ENCODE measurements at regions not wholly inside any gene's neighbourhood (a gene's known extent, or its start where the extent isn't known, plus 50 kb on each side); places are given as distances from the start of the nearest gene placed in this dataset.

DNA sequence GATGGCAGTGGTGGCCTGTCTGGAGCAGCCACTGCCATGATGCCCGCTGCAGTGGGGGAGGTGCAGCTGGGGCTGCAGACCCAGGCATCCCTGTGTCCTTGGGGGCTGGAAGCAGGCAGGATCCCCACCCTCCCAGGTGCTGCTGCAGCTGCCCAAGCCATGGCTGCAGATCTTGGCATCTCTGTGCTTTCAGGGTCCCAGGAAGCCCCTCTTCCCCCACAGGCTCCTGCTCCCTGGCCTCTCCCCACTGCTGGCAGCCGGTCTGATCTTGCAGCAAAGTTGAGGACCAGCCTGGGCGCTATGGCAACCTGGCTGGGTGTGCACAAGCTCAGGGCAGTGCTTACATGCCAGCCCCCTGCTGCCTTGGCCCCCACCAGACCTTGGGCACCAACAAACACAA is 78.5 kb downstream of the SAMD9 start:
- TF ChIP-seq, protein P1, sequence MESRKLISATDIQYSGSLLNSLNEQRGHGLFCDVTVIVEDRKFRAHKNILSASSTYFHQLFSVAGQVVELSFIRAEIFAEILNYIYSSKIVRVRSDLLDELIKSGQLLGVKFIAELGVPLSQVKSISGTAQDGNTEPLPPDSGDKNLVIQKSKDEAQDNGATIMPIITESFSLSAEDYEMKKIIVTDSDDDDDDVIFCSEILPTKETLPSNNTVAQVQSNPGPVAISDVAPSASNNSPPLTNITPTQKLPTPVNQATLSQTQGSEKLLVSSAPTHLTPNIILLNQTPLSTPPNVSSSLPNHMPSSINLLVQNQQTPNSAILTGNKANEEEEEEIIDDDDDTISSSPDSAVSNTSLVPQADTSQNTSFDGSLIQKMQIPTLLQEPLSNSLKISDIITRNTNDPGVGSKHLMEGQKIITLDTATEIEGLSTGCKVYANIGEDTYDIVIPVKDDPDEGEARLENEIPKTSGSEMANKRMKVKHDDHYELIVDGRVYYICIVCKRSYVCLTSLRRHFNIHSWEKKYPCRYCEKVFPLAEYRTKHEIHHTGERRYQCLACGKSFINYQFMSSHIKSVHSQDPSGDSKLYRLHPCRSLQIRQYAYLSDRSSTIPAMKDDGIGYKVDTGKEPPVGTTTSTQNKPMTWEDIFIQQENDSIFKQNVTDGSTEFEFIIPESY (IDR thresholded peaks at IDR 0.05; ENCODE audit: borderline replicate concordance, low read depth): no peak
- TF ChIP-seq POLR2AphosphoS5 (IDR thresholded peaks at IDR 0.05; ENCODE audit: low read depth, low read length) (no peak), FOXM1 (IDR thresholded peaks at IDR 0.05; ENCODE audit: low read depth) (no peak), GATA2 (CRISPR knock-in tag; IDR thresholded peaks at IDR 0.05) (no peak)
- TF ChIP-seq, protein P2, sequence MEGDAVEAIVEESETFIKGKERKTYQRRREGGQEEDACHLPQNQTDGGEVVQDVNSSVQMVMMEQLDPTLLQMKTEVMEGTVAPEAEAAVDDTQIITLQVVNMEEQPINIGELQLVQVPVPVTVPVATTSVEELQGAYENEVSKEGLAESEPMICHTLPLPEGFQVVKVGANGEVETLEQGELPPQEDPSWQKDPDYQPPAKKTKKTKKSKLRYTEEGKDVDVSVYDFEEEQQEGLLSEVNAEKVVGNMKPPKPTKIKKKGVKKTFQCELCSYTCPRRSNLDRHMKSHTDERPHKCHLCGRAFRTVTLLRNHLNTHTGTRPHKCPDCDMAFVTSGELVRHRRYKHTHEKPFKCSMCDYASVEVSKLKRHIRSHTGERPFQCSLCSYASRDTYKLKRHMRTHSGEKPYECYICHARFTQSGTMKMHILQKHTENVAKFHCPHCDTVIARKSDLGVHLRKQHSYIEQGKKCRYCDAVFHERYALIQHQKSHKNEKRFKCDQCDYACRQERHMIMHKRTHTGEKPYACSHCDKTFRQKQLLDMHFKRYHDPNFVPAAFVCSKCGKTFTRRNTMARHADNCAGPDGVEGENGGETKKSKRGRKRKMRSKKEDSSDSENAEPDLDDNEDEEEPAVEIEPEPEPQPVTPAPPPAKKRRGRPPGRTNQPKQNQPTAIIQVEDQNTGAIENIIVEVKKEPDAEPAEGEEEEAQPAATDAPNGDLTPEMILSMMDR (IDR thresholded peaks at IDR 0.05): no peak
- TF ChIP-seq, protein P3, sequence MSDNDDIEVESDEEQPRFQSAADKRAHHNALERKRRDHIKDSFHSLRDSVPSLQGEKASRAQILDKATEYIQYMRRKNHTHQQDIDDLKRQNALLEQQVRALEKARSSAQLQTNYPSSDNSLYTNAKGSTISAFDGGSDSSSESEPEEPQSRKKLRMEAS (IDR thresholded peaks at IDR 0.05; ENCODE audit: low read depth): no peak
- TF ChIP-seq, protein P4, sequence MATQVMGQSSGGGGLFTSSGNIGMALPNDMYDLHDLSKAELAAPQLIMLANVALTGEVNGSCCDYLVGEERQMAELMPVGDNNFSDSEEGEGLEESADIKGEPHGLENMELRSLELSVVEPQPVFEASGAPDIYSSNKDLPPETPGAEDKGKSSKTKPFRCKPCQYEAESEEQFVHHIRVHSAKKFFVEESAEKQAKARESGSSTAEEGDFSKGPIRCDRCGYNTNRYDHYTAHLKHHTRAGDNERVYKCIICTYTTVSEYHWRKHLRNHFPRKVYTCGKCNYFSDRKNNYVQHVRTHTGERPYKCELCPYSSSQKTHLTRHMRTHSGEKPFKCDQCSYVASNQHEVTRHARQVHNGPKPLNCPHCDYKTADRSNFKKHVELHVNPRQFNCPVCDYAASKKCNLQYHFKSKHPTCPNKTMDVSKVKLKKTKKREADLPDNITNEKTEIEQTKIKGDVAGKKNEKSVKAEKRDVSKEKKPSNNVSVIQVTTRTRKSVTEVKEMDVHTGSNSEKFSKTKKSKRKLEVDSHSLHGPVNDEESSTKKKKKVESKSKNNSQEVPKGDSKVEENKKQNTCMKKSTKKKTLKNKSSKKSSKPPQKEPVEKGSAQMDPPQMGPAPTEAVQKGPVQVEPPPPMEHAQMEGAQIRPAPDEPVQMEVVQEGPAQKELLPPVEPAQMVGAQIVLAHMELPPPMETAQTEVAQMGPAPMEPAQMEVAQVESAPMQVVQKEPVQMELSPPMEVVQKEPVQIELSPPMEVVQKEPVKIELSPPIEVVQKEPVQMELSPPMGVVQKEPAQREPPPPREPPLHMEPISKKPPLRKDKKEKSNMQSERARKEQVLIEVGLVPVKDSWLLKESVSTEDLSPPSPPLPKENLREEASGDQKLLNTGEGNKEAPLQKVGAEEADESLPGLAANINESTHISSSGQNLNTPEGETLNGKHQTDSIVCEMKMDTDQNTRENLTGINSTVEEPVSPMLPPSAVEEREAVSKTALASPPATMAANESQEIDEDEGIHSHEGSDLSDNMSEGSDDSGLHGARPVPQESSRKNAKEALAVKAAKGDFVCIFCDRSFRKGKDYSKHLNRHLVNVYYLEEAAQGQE (IDR thresholded peaks at IDR 0.05; ENCODE audit: low read depth, low read length): no peak

All from SK-N-SH (cell line).